ENCODE measurements at regions not wholly inside any gene's neighbourhood (a gene's known extent, or its start where the extent isn't known, plus 50 kb on each side); places are given as distances from the start of the nearest gene placed in this dataset.

DNA sequence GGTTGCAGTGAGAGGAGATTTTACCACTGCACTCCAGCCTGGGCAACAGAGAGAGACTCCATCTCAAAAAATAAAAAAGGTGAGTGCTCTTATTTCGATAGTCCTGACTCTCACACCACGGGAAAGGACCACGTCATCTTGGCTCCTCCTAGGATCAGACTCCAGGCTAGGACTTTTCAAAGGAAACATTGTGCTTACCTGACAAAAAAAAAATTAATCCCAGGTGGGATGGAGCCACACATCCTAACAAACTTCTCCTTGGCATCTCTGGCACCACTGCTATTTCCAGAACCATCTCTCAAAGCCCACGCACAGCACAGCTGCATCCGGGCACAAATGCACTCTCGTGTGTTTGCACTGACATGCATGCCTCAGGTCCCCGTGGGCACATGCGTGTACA lies 262.4 kb downstream of the ENGASE start:
- 63% methylated on average over 8 of the region's 8 CpGs for WGBS (ENCODE audit: missing lambda C conversion rate)
- ATAC-seq = no peak
- Histone ChIP-seq H3K27ac (no peak overlapping the region), H3K4me2 (no peak overlapping the region), H3K9me3 (no peaks in the 10 kb centered on the region), H3K4me1 (peaks cover 3% of the 10 kb centered on the region; the same call in 1 of the 3 replicates), H3K4me3 (no peak overlapping the region)
- no peak for DNase-seq (ENCODE audit: low read depth in 1 of 2, low spot score in 1 of 2)
- TF ChIP-seq HMGXB4 (CRISPR knock-in tag; IDR thresholded peaks at IDR 0.05; ENCODE audit: borderline replicate concordance) (no peak), MAFK (IDR thresholded peaks at IDR 0.05; ENCODE audit: partially characterized antibody) (peak; percentile 50)
- TF ChIP-seq, protein P1, sequence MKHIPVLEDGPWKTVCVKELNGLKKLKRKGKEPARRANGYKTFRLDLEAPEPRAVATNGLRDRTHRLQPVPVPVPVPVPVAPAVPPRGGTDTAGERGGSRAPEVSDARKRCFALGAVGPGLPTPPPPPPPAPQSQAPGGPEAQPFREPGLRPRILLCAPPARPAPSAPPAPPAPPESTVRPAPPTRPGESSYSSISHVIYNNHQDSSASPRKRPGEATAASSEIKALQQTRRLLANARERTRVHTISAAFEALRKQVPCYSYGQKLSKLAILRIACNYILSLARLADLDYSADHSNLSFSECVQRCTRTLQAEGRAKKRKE (CRISPR knock-in tag; IDR thresholded peaks at IDR 0.05; ENCODE audit: low read depth) = no peak
- TF ChIP-seq, protein P2, sequence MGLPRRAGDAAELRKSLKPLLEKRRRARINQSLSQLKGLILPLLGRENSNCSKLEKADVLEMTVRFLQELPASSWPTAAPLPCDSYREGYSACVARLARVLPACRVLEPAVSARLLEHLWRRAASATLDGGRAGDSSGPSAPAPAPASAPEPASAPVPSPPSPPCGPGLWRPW (IDR thresholded peaks at IDR 0.05) = no peak
- no peak for FAIRE-seq
- ChIA-PET POLR2A (no interaction called here), CTCF (interaction anchor here (0.6 to 1.4 kb wide), 6 partner anchors 13 to 372 kb away, joined by 3 to 5 read pairs (median 4); no protein-coding TSS in a partner anchor)

- ChIA-PET CTCF (interaction anchor here (1.5 kb wide), 1 partner anchor 56 kb away, joined by 5 read pairs; no protein-coding TSS in a partner anchor), POLR2A (no interaction called here)
- no peaks in the 10 kb centered on the region for H3K9me3 ChIP-seq
- DNase-seq (ENCODE audit: low read depth in 1 of 2, low spot score in 1 of 2) = no peak
- no peak overlapping the region for H3K27ac ChIP-seq
- peaks cover 3% of the 10 kb centered on the region; the same call in 1 of the 3 replicates for H3K4me1 ChIP-seq
- no peak for FAIRE-seq
- H3K4me2 ChIP-seq = no peak overlapping the region
- 73% methylated on average over 12 of the region's 12 CpGs for WGBS (ENCODE audit: missing lambda C conversion rate)
- no peak overlapping the region for H3K4me3 ChIP-seq
- ATAC-seq = no peak
- TF ChIP-seq MAFK (IDR thresholded peaks at IDR 0.05; ENCODE audit: partially characterized antibody) = no peak
- TF ChIP-seq ZFP36 (IDR thresholded peaks at IDR 0.05; ENCODE audit: borderline replicate concordance, partially characterized antibody) = no peak
- no peak for TF ChIP-seq PHF8 (IDR thresholded peaks at IDR 0.05; ENCODE audit: borderline replicate concordance, low read depth)
- TF ChIP-seq HOXB13 (CRISPR knock-in tag; IDR thresholded peaks at IDR 0.05; ENCODE audit: low read depth) = no peak
- TF ChIP-seq ESRRA (IDR thresholded peaks at IDR 0.05; ENCODE audit: borderline replicate concordance, low read length) = no peak
- no peak for TF ChIP-seq ZSCAN20 (CRISPR knock-in tag; IDR thresholded peaks at IDR 0.05)
- TF ChIP-seq FOXS1 (CRISPR knock-in tag; IDR thresholded peaks at IDR 0.05) = no peak
- TF ChIP-seq MYC (IDR thresholded peaks at IDR 0.05; ENCODE audit: borderline replicate concordance, low read length) = no peak
- TF ChIP-seq, protein P3, sequence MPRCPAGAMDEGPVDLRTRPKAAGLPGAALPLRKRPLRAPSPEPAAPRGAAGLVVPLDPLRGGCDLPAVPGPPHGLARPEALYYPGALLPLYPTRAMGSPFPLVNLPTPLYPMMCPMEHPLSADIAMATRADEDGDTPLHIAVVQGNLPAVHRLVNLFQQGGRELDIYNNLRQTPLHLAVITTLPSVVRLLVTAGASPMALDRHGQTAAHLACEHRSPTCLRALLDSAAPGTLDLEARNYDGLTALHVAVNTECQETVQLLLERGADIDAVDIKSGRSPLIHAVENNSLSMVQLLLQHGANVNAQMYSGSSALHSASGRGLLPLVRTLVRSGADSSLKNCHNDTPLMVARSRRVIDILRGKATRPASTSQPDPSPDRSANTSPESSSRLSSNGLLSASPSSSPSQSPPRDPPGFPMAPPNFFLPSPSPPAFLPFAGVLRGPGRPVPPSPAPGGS (IDR thresholded peaks at IDR 0.05) = no peak
- no peak for TF ChIP-seq ZC3H11A (IDR thresholded peaks at IDR 0.05)
- no peak for TF ChIP-seq FOSL2 (IDR thresholded peaks at IDR 0.05)
- TF ChIP-seq FOSL2 (CRISPR knock-in tag; IDR thresholded peaks at IDR 0.05) = no peak
- TF ChIP-seq TFCP2L1 (CRISPR knock-in tag; IDR thresholded peaks at IDR 0.05) = no peak
These were observed 260.8 kb downstream of the ENGASE start for GRCh38 chr17:79335456-79335855.

- FAIRE-seq (no peak), DNase-seq (ENCODE audit: low read depth in 1 of 2, low spot score in 1 of 2) (no peak), ATAC-seq (no peak)
- Histone ChIP-seq H3K9me3 (no peaks in the 10 kb centered on the region), H3K27ac (no peak overlapping the region), H3K4me2 (no peak overlapping the region), H3K4me3 (no peak overlapping the region), H3K4me1 (no peaks in the 10 kb centered on the region)
- POLR2A ChIA-PET = no interaction called here
- WGBS (ENCODE audit: missing lambda C conversion rate) = 61% methylated on average over 9 of the region's 9 CpGs
- CTCF ChIA-PET = interaction anchor here (2.0 kb wide), 1 partner anchor 9 kb away, joined by 6 read pairs; no protein-coding TSS in a partner anchor
- TF ChIP-seq HEYL (CRISPR knock-in tag; IDR thresholded peaks at IDR 0.05) (no peak), EP300 (IDR thresholded peaks at IDR 0.05) (no peak), CBX8 (IDR thresholded peaks at IDR 0.05) (no peak), GATA3 (IDR thresholded peaks at IDR 0.05; ENCODE audit: borderline replicate concordance) (no peak), ZSCAN20 (CRISPR knock-in tag; IDR thresholded peaks at IDR 0.05) (no peak), MYC (IDR thresholded peaks at IDR 0.05; ENCODE audit: borderline replicate concordance, low read length) (no peak), SREBF2 (IDR thresholded peaks at IDR 0.05) (no peak), ESRRA (IDR thresholded peaks at IDR 0.05; ENCODE audit: borderline replicate concordance, low read length) (no peak), HOXB13 (CRISPR knock-in tag; IDR thresholded peaks at IDR 0.05; ENCODE audit: low read depth) (no peak), HOXB5 (CRISPR knock-in tag; IDR thresholded peaks at IDR 0.05) (no peak)
- TF ChIP-seq, protein P4, sequence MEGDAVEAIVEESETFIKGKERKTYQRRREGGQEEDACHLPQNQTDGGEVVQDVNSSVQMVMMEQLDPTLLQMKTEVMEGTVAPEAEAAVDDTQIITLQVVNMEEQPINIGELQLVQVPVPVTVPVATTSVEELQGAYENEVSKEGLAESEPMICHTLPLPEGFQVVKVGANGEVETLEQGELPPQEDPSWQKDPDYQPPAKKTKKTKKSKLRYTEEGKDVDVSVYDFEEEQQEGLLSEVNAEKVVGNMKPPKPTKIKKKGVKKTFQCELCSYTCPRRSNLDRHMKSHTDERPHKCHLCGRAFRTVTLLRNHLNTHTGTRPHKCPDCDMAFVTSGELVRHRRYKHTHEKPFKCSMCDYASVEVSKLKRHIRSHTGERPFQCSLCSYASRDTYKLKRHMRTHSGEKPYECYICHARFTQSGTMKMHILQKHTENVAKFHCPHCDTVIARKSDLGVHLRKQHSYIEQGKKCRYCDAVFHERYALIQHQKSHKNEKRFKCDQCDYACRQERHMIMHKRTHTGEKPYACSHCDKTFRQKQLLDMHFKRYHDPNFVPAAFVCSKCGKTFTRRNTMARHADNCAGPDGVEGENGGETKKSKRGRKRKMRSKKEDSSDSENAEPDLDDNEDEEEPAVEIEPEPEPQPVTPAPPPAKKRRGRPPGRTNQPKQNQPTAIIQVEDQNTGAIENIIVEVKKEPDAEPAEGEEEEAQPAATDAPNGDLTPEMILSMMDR (IDR thresholded peaks at IDR 0.05) = no peak
- TF ChIP-seq, protein P2 (IDR thresholded peaks at IDR 0.05) = no peak
- TF ChIP-seq, protein P1 (CRISPR knock-in tag; IDR thresholded peaks at IDR 0.05; ENCODE audit: low read depth) = no peak
- TF ChIP-seq, protein P3 (IDR thresholded peaks at IDR 0.05) = no peak
These were observed 257.5 kb downstream of the ENGASE start for GRCh38 chr17:79332011-79332554.

Data from A549 (cell line).